Right lobe of liver (tissue), 6 donors: ENCODE measurements at regions not wholly inside any gene's neighbourhood (a gene's known extent, or its start where the extent isn't known, plus 50 kb on each side); places are given as distances from the start of the nearest gene placed in this dataset.

Experiments used
- ATAC-seq, 4 donors: fragments of 200-7000 bp; cut with Tn5 transposase; one replicate each; pipeline ENCODE4 v1.9.1; 2020; ENCODE audit warnings: mild to moderate bottlenecking in 4 of 4, moderate library complexity in 4 of 4
- DNase-seq, 3 donors: peaks; one replicate each; pipeline ENCODE4 v3.0.0-alpha.2; 2020
- H3K27ac ChIP-seq, 3 donors: fragments of 200-600 bp; one replicate each; pipeline ENCODE4 v1.8.0; 2022
- H3K27me3 ChIP-seq, 2 donors: fragments of 200-600 bp; one replicate each; pipeline ENCODE4 v1.8.0; 2022
- H3K36me3 ChIP-seq, 4 donors: fragments of 200-600 bp; sonication (generic) in 1 of 4; one replicate each; pipeline versions ENCODE4 v1.5.1 to v1.8.0; 2017 to 2022; ENCODE audit warnings: control low read depth in 1 of 4
- H3K4me1 ChIP-seq, 4 donors: fragments of 200-600 bp; sonication (generic) in 1 of 4; one replicate each; pipeline versions ENCODE4 v1.5.1 to v1.8.0; 2017 to 2022; ENCODE audit warnings: control low read depth in 1 of 4
- H3K4me3 ChIP-seq, 3 donors: fragments of 200-600 bp; one replicate each; pipeline ENCODE4 v1.8.0; 2022
- H3K9me3 ChIP-seq, 4 donors: fragments of 200-600 bp; sonication (generic) in 1 of 4; one replicate each; pipeline versions ENCODE4 v1.5.1 to v1.8.0; 2017 to 2022; ENCODE audit warnings: control low read depth in 1 of 4
- CTCF ChIP-seq, 4 donors: fragments of 200-600 bp in 3 of 4; fragments of 450-650 bp in 1 of 4; IDR thresholded peaks; one replicate each; pipeline versions ENCODE4 v1.5.1 to v1.8.0; 2016 to 2022; ENCODE audit warnings: antibody characterized with exemption in 4 of 4, mild to moderate bottlenecking in 2 of 4
- POLR2A ChIP-seq: fragments of 450-650 bp; IDR thresholded peaks from one replicate; pipeline ENCODE4 v1.6.1; 2017; ENCODE audit warnings: antibody characterized with exemption, mild to moderate bottlenecking
- WGBS: methylation state at CpG from one replicate; pipeline ENCODE4 v1.1.6; 2018; ENCODE audit warnings: low coverage, low lambda C conversion rate; ENCODE audit not compliant: insufficient coverage; ENCODE audit errors: missing lambda C conversion rate; 5-methylcytosine and 5-hydroxymethylcytosine counted together
- intact Hi-C, 2 donors: fragments of 100-400 bp; cut with DNase I; formaldehyde crosslinking; loops; one replicate each; pipeline versions ENCODE4 v1.11.2 to v1.14.1; 2022
- donor health status: DM: no; HTN: yes; CAD: no.
- donor health status: DM: no; HTN: no; CAD: no.
- donor health status: DM: no; HTN: no; CAD: no.
- donor health status: DM: no; HTN: yes; CAD: no.
- donor health status: DM: no; HTN: yes; CAD: no.

GRCh38 chr6:74320074-74320473 is 624.1 kb downstream of the CD109 start:
- no peak overlapping the region for H3K4me3 ChIP-seq
- no peaks in the 10 kb centered on the region for H3K9me3 ChIP-seq
- no peak for DNase-seq

DNA sequence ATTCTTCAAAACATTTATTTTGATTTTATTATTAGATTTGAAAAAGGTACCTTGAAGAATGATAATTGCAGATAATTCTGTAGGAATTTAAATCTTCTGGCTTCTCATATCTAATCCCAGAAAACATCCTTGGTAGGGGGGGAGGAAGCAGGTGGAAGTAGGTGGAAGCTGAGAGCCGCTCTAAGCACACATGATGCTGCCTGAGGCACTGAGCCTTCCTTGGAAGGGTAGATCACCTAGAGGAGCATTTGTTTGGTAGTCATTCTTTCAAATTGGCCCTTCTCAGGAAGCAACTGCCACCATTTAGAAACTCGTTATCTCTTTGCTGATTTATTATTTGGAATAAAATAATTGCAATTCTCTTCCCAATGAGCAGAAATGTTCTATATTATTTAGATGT is 623.3 kb downstream of the CD109 start:
- H3K27ac ChIP-seq: no peak overlapping the region
- no peak overlapping the region for H3K4me3 ChIP-seq
- no peaks in the 10 kb centered on the region for H3K9me3 ChIP-seq
- TF ChIP-seq POLR2A (no peak), CTCF (IDR thresholded peaks at IDR 0.05) (no peak)
- no peaks in the 10 kb centered on the region for H3K4me1 ChIP-seq
- 28% methylated on average over 2 of the region's 2 CpGs for WGBS
- DNase-seq (no peak), ATAC-seq (no peak)
- H3K27me3 ChIP-seq: no peaks in the 10 kb centered on the region
- intact Hi-C loops: no loop called here
- no peaks in the 10 kb centered on the region for H3K36me3 ChIP-seq

More at GRCh38 chr6:74320074-74320473, 624.1 kb downstream of the CD109 start:
- TF ChIP-seq POLR2A (no peak), CTCF (IDR thresholded peaks at IDR 0.05) (no peak)
- no peaks in the 10 kb centered on the region for H3K4me1 ChIP-seq
- no peak overlapping the region for H3K27ac ChIP-seq
- H3K27me3 ChIP-seq: no peaks in the 10 kb centered on the region
- no peaks in the 10 kb centered on the region for H3K36me3 ChIP-seq
- intact Hi-C loops: no loop called here
- no peak for ATAC-seq

DNA sequence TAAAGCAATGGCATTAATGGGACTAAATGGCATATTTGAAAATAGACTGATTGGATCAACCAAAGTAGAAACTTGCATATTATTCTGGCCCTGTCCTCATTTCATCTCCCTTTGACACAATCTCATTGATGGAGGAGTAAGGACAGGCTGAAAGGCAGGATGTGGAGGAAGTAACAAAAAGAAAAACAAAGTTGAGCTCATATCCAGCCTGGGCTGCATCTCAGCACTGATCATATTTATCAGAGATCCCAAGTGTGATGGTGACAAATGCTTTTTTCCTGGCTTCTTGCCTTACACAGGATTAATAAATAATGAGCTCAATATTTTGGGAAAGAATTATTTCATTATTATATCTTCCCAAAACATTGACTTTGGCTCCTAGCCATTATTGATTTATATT is 622.7 kb downstream of the CD109 start:
- no peak for DNase-seq
- Histone ChIP-seq H3K4me3 (no peak overlapping the region), H3K36me3 (no peaks in the 10 kb centered on the region), H3K9me3 (no peaks in the 10 kb centered on the region), H3K4me1 (no peaks in the 10 kb centered on the region), H3K27me3 (no peaks in the 10 kb centered on the region), H3K27ac (no peak overlapping the region)
- intact Hi-C loops: no loop called here
- TF ChIP-seq CTCF (IDR thresholded peaks at IDR 0.05) (no peak), POLR2A (no peak)
- no peak for ATAC-seq

DNA sequence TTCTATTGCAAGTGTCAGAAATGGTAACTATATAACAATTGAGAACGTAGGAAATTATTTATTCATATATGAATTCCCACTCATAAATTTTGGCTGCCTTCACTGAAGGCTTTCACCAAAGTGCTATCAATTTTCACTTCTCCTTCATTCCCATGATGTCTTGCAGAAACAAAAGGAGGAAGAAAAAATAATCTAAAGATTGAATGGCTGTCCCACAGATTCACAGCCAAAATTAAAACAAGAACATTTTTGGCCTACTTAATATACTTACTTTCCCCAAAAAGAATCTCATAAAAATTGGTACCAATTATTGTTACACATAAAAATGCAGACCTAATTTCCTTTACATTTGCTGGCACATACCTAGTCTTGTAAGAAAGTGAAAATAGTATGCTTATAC is 616.1 kb downstream of the CD109 start:
- Histone ChIP-seq H3K4me3 (no peak overlapping the region), H3K27ac (no peak overlapping the region), H3K9me3 (no peaks in the 10 kb centered on the region), H3K4me1 (no peaks in the 10 kb centered on the region), H3K27me3 (no peaks in the 10 kb centered on the region), H3K36me3 (no peaks in the 10 kb centered on the region)
- ATAC-seq (no peak), DNase-seq (no peak)
- WGBS: 56% methylated on average over 1 of the region's 1 CpG
- intact Hi-C loops: no loop called here
- no peak for TF ChIP-seq POLR2A
- no peak for TF ChIP-seq CTCF (IDR thresholded peaks at IDR 0.05)

GRCh38 chr6:74311431-74311830 is 615.4 kb downstream of the CD109 start:
- 37% methylated on average over 2 of the region's 2 CpGs for WGBS
- H3K27ac ChIP-seq: no peak overlapping the region
- ATAC-seq (no peak), DNase-seq (no peak)
- intact Hi-C loops: no loop called here
- no peaks in the 10 kb centered on the region for H3K4me1 ChIP-seq
- H3K4me3 ChIP-seq: no peak overlapping the region
- no peak for TF ChIP-seq POLR2A
- TF ChIP-seq CTCF (IDR thresholded peaks at IDR 0.05): no peak
- H3K9me3 ChIP-seq: no peaks in the 10 kb centered on the region
- no peaks in the 10 kb centered on the region for H3K36me3 ChIP-seq
- no peaks in the 10 kb centered on the region for H3K27me3 ChIP-seq
